Gastrocnemius medialis (tissue), 4 donors: ENCODE measurements at regions not wholly inside any gene's neighbourhood (a gene's known extent, or its start where the extent isn't known, plus 50 kb on each side); places are given as distances from the start of the nearest gene placed in this dataset.

Source experiments
- ATAC-seq, 2 donors: fragments of 150-250 bp; one replicate each; pipeline ENCODE4 v1.9.1; 2016
- DNase-seq, 2 donors: peaks; one replicate each; pipeline ENCODE4 v3.0.0-alpha.2; 2019
- H3K27ac ChIP-seq, 4 donors: fragments of 200-600 bp; sonication (generic); 1 replicate in 1 of 4; 2 replicates in 3 of 4; pipeline ENCODE4 v1.5.1; 2016 to 2018; ENCODE audit warnings: mild to moderate bottlenecking in 2 of 4, moderate library complexity in 1 of 4
- H3K27me3 ChIP-seq, 3 donors: fragments of 200-600 bp; sonication (generic) in 2 of 3; 1 replicate in 1 of 3; 2 replicates in 2 of 3; pipeline versions ENCODE4 v1.5.1 to v1.6.0; 2016 to 2019; ENCODE audit warnings: mild to moderate bottlenecking in 1 of 3, moderate library complexity in 1 of 3
- H3K36me3 ChIP-seq, 2 donors: fragments of 200-600 bp; sonication (generic) in 1 of 2; one replicate each; pipeline ENCODE4 v1.5.1; 2017 to 2018
- H3K4me1 ChIP-seq, 2 donors: fragments of 200-600 bp; sonication (generic) in 1 of 2; one replicate each; pipeline ENCODE4 v1.5.1; 2016 to 2017; ENCODE audit warnings: mild to moderate bottlenecking in 2 of 2
- H3K4me3 ChIP-seq, 4 donors: fragments of 200-600 bp; sonication (generic) in 3 of 4; 1 replicate in 1 of 4; 2 replicates in 3 of 4; pipeline ENCODE4 v1.5.1; 2016 to 2019; ENCODE audit warnings: mild to moderate bottlenecking in 2 of 4
- H3K9me3 ChIP-seq, 3 donors: fragments of 200-600 bp; sonication (generic) in 2 of 3; 1 replicate in 1 of 3; 2 replicates in 2 of 3; pipeline ENCODE4 v1.5.1; 2016 to 2019
- CTCF ChIP-seq, 5 experiments: fragments of 450-650 bp in 3 of 5; fragments of 200-600 bp in 2 of 5; sonication (generic) in 2 of 5; IDR thresholded peaks in 4 of 5; conservative IDR thresholded peaks in 1 of 5; 1 replicate in 4 of 5; 2 replicates in 1 of 5; pipeline ENCODE4 v1.5.1; 2016 to 2019; ENCODE audit warnings: antibody characterized with exemption in 5 of 5, mild to moderate bottlenecking in 3 of 5, moderate library complexity in 3 of 5
- POLR2A ChIP-seq, 2 donors: fragments of 450-650 bp; IDR thresholded peaks; one replicate each; pipeline ENCODE4 v1.6.1; 2017; ENCODE audit warnings: antibody characterized with exemption in 2 of 2, mild to moderate bottlenecking in 2 of 2, moderate library complexity in 2 of 2
- in situ Hi-C, 4 donors: fragments of 200-750 bp; cut with MboI; loops; one replicate each; pipeline versions ENCODE4 v1.15.0 to v1.8.0; 2017; ENCODE audit warnings: low sequenced_read_pairs in 4 of 4
- intact Hi-C: fragments of 100-400 bp; cut with DNase I; formaldehyde crosslinking; loops from one replicate; pipeline ENCODE4 v1.15.1; 2023; ENCODE audit warnings: low total_unique reads

DNA sequence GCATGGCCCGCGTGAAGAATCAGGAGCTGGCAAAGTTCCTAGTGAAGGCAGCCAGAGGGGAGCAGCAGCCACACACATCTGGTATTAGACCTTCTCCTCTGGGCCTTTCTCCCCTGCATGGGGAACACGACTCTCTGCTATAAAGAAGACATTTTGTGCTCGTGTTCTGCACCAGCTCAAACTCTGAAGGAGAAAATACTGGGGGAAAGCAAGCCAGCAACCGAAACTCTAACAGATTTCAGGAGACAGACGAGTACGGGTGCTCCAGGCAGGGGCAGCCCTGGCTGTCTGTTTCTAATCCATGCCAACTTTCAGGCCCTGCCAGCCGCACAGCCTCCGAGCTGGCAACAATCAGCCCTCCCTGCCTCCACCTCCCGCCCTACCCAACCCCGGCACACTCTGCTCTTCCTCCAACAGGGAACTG lies 296.3 kb downstream of the BRD1 start:
- in situ Hi-C loops: no loop called here
- Histone ChIP-seq H3K9me3 (no peaks in the 10 kb centered on the region), H3K36me3 (no peaks in the 10 kb centered on the region), H3K4me1 (no peaks in the 10 kb centered on the region), H3K4me3 (no peak overlapping the region), H3K27me3 (peaks cover 0 to 4% (median 0%) of the 10 kb centered on the region in 3 donors), H3K27ac (peak overlapping the region in 2 of 4 donors; percentile 22 to 49)
- TF ChIP-seq POLR2A (IDR thresholded peaks at IDR 0.05) (no peak), CTCF (IDR thresholded peaks at IDR 0.05 in 4 of 5, conservative IDR thresholded peaks at IDR 0.05 in 1 of 5) (no peak)
- DNase-seq (no peak), ATAC-seq (no peak)
- intact Hi-C loops: no loop called here

GRCh38 chr22:49530671-49531367 lies 296.9 kb downstream of the BRD1 start:
- no peak for DNase-seq
- H3K9me3 ChIP-seq: no peaks in the 10 kb centered on the region
- intact Hi-C loops (no loop called here), in situ Hi-C loops (no loop called here)
- H3K4me3 ChIP-seq: no peak overlapping the region
- no peak overlapping the region for H3K27ac ChIP-seq
- H3K27me3 ChIP-seq: peaks cover 0 to 4% (median 0%) of the 10 kb centered on the region in 3 donors
- peak in 1 of 2 donors; percentile 33 for ATAC-seq
- no peaks in the 10 kb centered on the region for H3K36me3 ChIP-seq
- no peak for TF ChIP-seq CTCF (IDR thresholded peaks at IDR 0.05 in 4 of 5, conservative IDR thresholded peaks at IDR 0.05 in 1 of 5)
- TF ChIP-seq POLR2A (IDR thresholded peaks at IDR 0.05): no peak
- no peaks in the 10 kb centered on the region for H3K4me1 ChIP-seq

DNA sequence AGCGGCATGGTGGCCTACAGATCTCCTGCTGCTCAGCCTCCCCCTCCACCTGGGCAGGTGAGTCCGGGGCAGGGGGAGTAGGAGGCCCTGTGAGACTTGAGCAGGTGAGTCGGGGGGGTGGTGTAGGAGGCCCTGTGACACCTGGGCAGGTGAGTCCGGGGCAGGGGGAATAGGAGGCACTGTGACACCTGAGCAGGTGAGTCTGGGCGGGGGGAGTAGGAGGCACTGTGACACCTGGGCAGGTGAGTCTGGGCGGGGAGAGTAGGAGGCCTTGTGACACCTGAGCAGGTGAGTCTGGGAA lies 299.3 kb downstream of the BRD1 start:
- Histone ChIP-seq H3K27me3 (no peaks in the 10 kb centered on the region), H3K4me1 (peaks cover 0 to 10% of the 10 kb centered on the region in 2 donors), H3K9me3 (no peaks in the 10 kb centered on the region)

DNA sequence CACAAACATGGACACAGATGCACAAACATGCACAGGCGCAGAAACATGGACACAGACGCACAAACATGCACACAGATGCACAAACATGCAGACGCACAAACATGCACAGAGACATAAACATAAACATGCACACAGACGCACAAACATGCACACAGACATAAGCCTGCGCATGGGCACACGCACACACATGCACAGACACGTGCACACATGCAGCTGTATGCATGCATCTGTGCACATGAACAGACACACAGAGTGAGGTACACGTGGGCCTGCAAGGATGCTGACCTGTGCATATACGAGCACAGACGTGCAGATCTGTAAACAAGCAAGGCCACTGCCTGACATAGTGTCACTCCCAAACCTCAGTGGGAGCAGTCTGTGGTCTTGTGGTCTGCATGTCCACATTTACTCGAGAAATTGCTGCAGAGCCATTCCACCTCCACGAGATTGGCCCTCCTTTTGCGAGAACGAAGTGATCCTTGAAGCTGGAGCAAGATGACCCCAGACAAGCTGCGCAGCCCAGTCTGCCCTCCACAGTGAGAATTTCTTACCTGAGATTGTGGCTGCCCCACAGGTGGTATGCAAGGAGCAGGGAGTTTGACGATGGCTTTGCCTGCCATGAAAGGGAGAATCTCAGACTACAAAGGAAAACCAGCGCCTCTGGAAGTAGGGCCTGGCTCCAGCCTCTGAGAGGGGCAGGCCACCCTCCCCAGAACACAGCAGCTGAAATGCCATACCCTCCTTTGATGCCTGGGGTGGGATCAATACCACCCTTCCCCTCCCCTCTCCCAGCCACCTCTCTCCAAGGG lies 299.9 kb downstream of the BRD1 start:
- intact Hi-C loops (no loop called here), in situ Hi-C loops (no loop called here)
- H3K4me1 ChIP-seq: peaks cover 0 to 11% of the 10 kb centered on the region in 2 donors
- no peak overlapping the region for H3K4me3 ChIP-seq
- H3K27ac ChIP-seq: no peak overlapping the region
- no peaks in the 10 kb centered on the region for H3K27me3 ChIP-seq
- H3K36me3 ChIP-seq: no peaks in the 10 kb centered on the region
- H3K9me3 ChIP-seq: no peaks in the 10 kb centered on the region
- DNase-seq (no peak), ATAC-seq (no peak)
- TF ChIP-seq CTCF (IDR thresholded peaks at IDR 0.05 in 4 of 5, conservative IDR thresholded peaks at IDR 0.05 in 1 of 5): no peak
- no peak for TF ChIP-seq POLR2A (IDR thresholded peaks at IDR 0.05)

More for the DNA sequence above, 299.3 kb downstream of the BRD1 start:
- no peak for DNase-seq
- H3K36me3 ChIP-seq: no peaks in the 10 kb centered on the region
- ATAC-seq: no peak
- TF ChIP-seq POLR2A (IDR thresholded peaks at IDR 0.05): no peak
- no peak for TF ChIP-seq CTCF (IDR thresholded peaks at IDR 0.05 in 4 of 5, conservative IDR thresholded peaks at IDR 0.05 in 1 of 5)
- in situ Hi-C loops: no loop called here
- H3K27ac ChIP-seq: no peak overlapping the region
- intact Hi-C loops: no loop called here
- no peak overlapping the region for H3K4me3 ChIP-seq
